GM18502 (cell line): ENCODE measurements at regions not wholly inside any gene's neighbourhood (a gene's known extent, or its start where the extent isn't known, plus 50 kb on each side); places are given as distances from the start of the nearest gene placed in this dataset.
"Not testable (repeated sequence)": the region's sequence is repeated elsewhere in the genome, so short reads cannot be mapped to it uniquely, and the experiment has no call there.

ENCODE experiments used
- ATAC-seq: cut with Tn5 transposase; IDR thresholded peaks from one replicate; pipeline ENCODE4 v1.9.1; 2021; ENCODE audit warnings: mild to moderate bottlenecking; ENCODE audit not compliant: unreplicated experiment, poor library complexity

- no peak for ATAC-seq
Measured at GRCh38 chrX:40933706-40934425, 151.4 kb upstream of the USP9X start.

GRCh38 chrX:40936827-40937226 lies 148.4 kb upstream of the USP9X start:
- ATAC-seq, result no peak

DNA sequence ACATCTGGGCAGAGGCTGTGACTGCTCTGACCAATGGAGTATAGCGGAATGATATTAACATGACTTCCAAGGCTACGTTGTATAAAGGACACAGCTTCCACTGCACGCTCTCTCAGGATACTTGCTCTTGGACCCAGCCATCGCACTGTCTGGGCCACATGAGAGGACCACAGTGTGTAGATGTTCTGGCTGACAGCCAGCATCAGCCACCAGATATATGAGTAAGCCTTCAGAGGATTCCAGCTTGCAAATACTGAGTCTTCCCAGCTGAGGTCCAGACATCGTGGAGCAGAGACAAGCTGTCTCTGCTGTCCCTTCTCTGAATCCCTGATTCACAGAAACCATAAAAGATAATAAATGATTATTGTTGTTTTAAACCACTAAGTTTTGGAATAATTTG lies 146.8 kb upstream of the USP9X start:
- no peak for ATAC-seq

DNA sequence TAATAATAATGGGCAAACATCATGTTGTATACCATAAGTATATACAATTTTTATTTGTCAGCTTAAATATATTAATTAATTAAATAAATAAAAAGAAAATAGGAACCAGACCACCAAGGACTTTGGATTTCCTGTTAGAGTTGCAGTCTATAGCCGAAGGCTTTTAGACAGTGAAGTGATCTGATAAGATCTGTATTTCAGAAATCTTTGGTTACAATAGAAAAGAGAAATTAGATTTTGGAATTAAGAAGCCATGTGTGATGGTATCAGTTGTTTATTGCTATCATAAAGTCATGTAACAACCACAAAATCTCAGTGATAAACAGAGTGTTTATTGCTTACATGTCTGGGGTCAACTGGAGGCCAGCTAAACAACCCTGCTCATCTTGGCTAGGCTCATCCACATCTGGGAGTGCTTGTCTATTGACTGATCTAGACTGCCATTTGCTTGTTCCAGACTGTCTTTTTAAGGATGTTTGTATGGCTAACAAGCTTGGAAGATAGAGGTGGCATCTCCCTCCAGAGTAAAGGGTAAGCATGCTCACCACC lies 142.1 kb upstream of the USP9X start:
- ATAC-seq, result no peak

DNA sequence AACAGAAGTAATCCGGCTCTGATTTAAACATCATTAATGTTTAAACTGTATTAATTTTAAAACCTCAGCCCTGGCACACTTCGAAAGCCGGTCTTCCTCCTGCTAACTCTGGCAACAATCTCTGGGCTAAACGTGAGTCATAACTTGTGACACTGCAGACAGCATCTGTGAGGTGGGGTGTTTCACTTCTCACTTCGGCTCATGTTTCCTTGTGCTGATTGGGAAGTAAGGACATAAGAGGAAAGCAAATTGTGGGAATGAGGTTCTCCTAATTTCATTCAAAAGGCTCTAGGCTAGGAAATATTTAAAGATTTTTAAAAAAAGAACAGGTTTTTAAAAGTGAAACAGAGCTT lies 139.9 kb upstream of the USP9X start:
- ATAC-seq, result peak; percentile 58

DNA sequence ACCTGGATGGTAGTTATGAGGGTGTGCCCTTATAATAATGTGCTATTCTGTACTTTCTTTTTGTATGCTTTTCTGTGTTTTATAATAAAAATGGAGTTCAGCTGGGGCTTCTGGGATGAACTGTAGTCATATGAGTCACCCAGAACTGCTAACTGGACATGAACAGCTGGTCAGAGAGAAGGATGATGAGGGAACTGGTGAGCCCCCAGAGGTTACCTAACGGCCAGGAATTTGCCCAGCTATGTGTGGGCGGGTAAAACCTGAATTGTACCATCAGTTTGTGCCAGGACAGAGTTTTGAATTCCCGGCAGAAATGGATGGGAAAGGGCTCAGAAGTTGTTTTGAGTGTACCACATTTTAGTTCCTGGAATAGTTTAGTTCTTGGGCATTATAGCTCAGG lies 138.0 kb upstream of the USP9X start:
- no peak for ATAC-seq

- no peak for ATAC-seq
Measured at GRCh38 chrX:40949071-40949470, 136.2 kb upstream of the USP9X start.

DNA sequence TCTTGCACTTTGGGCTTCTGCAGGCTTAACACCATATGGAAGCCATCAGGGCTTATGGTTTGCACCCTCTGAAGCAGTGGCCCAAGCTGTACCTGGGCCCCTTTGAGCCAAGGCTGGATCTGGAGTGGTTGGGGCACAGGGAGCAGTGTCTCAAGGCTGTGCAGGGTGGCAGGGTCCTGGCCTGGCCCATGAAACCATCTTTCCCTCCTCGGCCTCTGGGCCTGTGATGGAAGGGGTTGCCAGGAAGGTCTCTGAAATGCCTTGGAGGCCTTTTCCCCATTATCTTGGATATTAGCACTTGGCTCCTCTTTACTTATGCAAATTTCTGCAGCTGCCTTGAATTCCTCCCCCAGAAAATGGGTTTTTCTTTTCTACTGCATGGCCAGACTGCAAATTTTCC lies 134.7 kb upstream of the USP9X start:
- no peak for ATAC-seq

DNA sequence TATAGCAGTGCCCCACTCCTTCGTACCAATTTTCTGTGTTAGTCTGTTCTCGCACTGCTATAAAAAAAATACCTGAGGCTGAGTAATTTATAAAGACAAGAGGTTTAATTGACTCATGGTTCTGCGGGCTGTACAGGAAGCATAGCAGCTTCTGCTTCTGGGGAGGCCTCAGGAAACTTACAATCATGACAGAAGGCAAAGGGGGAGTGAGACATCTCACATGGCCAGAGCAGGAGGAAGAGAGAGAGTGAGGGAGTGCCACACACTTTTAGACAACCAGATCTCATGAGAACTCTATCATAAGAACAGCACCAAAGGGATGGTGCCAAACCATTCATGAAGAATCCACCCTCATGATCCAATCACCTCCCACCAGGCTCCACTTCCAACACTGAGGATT lies 133.8 kb upstream of the USP9X start:
- ATAC-seq, result not testable (repeated sequence)

DNA sequence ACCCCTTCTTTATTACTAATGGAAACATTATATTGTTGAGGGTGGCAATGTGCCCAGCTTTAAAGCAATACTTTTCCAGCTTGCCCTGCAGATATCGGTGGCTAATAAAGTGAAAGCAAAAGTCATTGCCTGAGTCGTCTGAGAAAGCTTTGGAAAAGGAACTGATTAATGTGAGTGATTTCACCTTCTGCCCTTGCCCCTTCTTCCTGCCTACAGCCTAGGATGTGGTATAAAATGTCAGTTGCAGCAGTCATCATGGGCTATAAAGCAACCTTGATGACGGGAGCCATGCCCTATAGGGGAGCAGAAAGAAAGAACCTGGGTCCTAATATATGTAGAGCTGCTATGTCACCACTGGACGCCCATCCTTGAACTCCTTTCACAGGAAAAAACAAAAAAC lies 132.4 kb upstream of the USP9X start:
- peak; percentile 24 for ATAC-seq

DNA sequence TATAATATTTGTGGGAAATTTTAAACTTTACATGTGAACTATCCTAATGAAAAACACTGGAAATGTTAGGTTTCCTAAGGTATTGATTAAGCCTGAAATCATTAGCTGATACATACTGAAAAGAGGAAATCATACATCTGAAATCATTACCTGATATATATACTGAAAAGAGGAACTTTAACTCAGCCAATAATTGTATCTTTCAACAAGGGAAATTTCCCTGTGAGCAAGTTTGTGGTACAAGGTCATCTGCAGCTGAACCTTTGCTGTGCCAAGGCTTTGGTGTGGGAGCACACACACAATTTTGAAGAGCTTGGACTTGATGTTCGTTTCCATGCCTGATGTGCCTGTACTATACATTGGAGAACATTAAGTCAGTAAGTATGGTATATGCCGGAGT lies 131.9 kb upstream of the USP9X start:
- peak; percentile 66 for ATAC-seq

DNA sequence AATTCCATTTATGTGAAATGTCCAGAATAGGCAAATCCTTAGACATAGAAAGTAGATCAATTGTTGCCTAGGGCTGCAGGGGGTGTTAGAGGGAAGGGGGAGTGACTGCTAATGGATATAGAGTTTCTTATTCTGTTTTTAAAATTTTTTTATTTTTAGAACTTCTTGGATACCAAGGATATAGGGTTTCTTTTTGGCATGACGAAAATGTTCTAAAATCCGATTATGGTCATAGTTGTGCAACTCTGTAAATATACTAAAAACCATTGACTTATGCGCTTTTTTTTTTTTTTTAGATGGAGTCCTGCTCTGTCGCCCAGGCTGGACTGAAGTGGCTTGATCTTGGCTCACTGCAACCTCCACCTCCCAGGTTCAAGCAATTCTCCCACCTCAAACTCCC lies 125.2 kb upstream of the USP9X start:
- no peak for ATAC-seq

DNA sequence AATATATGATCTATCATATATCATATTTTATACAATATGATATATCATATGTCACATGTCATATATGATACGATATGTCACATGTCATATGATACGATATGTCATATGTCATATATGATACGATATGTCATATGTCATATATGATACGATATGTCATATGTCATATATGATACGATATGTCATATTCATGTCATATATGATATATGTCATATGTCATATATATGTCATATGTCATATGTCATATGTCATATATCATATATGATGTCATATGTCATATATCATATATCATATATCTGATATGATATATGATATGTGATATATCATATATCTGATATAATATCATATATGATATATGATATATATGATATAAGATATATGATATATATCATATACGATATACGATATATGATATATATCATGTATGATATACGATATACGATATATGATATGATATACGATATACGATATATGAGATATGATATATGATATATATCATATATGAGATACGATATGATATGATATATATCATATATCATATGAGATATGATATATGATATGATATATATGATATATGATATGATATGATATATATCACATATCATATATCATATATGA lies 122.3 kb upstream of the USP9X start:
- no peak for ATAC-seq

DNA sequence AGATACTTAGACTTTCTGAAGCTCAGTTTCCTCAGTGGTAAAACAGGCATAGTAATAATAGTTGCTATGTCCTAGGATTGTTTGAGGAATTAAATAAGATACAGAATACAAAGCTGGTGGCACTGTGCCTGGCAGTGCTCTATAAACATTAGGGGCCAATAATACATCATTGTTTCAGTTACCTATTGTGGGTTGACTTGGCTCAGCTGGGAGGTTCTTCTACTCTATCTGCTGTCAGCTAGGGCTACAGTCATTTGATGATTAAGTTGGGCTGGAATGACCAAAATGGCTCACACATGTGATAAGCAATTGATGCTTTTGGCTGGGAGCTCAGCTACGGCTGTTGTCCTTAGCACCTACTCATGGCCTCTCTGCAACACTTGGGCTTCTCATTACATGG lies 121.2 kb upstream of the USP9X start:
- no peak for ATAC-seq

- ATAC-seq, result no peak
Measured at GRCh38 chrX:40964633-40965586, 120.3 kb upstream of the USP9X start.

- ATAC-seq, result no peak
Measured at GRCh38 chrX:40966213-40966820, 118.9 kb upstream of the USP9X start.

- ATAC-seq, result no peak
Measured at GRCh38 chrX:40968180-40968579, 117.1 kb upstream of the USP9X start.

GRCh38 chrX:40971736-40972135 lies 113.5 kb upstream of the USP9X start:
- no peak for ATAC-seq

- no peak for ATAC-seq
Measured at GRCh38 chrX:40973619-40974018, 111.6 kb upstream of the USP9X start.

- no peak for ATAC-seq
Measured at GRCh38 chrX:40975951-40976350, 109.3 kb upstream of the USP9X start.

GRCh38 chrX:40976981-40977380 lies 108.3 kb upstream of the USP9X start:
- ATAC-seq, result no peak
